Endothelial cell of umbilical vein (primary cell): ENCODE measurements at regions not wholly inside any gene's neighbourhood (a gene's known extent, or its start where the extent isn't known, plus 50 kb on each side); places are given as distances from the start of the nearest gene placed in this dataset.

Experiments used
- BruUV-seq: library from RNA; stranded (reverse); fragments of 400-500 nt; replicated peaks from 2 replicates; lab custom pipeline; 2021; lab: Mats Ljungman, UMichigan
- CTCF ChIA-PET: fragments of 300-600, 350-600 bp; sonication (Branson Sonifier 250); formaldehyde crosslinking; loops from one replicate; lab custom pipeline; 2021; ENCODE audit warnings: antibody characterized with exemption, inconsistent platforms; lab: Charles Lee
- POLR2A ChIA-PET: fragments of 300-600, 350-600 bp; sonication (Branson Sonifier 250); formaldehyde crosslinking; loops from one replicate; lab custom pipeline; 2021; ENCODE audit warnings: antibody characterized with exemption, inconsistent platforms; lab: Charles Lee
- DNase-seq: peaks from one replicate; pipeline ENCODE4 v3.0.0-alpha.2; 2011; ENCODE audit warnings: low read depth, low spot score
- FAIRE-seq: peaks from 2 replicates; lab custom pipeline; 2011; peaks lifted over from hg19 to GRCh38; lab: Jason Lieb, UNC
- H2AFZ ChIP-seq: 2 replicates; pipeline ENCODE4 v1.6.0; 2012; ENCODE audit warnings: low read depth, low read length, control low read depth, inconsistent platforms
- H3K27ac ChIP-seq: 2 replicates; pipeline ENCODE4 v1.5.1; 2011; ENCODE audit warnings: low read depth, mild to moderate bottlenecking, control low read depth, low read length, moderate library complexity; ENCODE audit not compliant: insufficient read depth
- H3K27me3 ChIP-seq, 2 experiments: 2 replicates each; pipeline versions ENCODE4 v1.6.0 to v1.6.1; 2011; ENCODE audit warnings: low read length in 2 of 2, mixed read lengths in 1 of 2; ENCODE audit not compliant: control insufficient read depth in 2 of 2, insufficient read depth in 2 of 2
- H3K36me3 ChIP-seq, 2 experiments: 2 replicates in 1 of 2; 3 replicates in 1 of 2; pipeline ENCODE4 v1.5.1; 2011; ENCODE audit warnings: low read length in 2 of 2, mild to moderate bottlenecking in 1 of 2, moderate library complexity in 1 of 2; ENCODE audit not compliant: control insufficient read depth in 2 of 2, insufficient read depth in 2 of 2; ENCODE audit errors: extremely low read depth in 1 of 2
- H3K4me1 ChIP-seq: 3 replicates; pipeline ENCODE4 v1.5.1; 2011; ENCODE audit warnings: mild to moderate bottlenecking, low read length; ENCODE audit not compliant: control insufficient read depth, insufficient read depth; ENCODE audit errors: extremely low read depth
- H3K4me2 ChIP-seq: 2 replicates; pipeline ENCODE4 v1.6.1; 2011; ENCODE audit warnings: low read length, control low read depth, mixed read lengths; ENCODE audit not compliant: insufficient read depth
- H3K4me3 ChIP-seq, 3 experiments: fragments of 200-600 bp in 1 of 3; sonication (generic), shearing (Covaris generic) in 1 of 3; replicated peaks in 1 of 3; 2 replicates each; pipeline ENCODE4 v1.5.1; 2011 to 2016; ENCODE audit warnings: control low read depth in 3 of 3, low read length in 3 of 3, mild to moderate bottlenecking in 2 of 3, inconsistent platforms in 1 of 3, low read depth in 1 of 3, moderate library complexity in 1 of 3; ENCODE audit not compliant: insufficient read depth in 1 of 3
- H3K79me2 ChIP-seq: 2 replicates; pipeline ENCODE4 v1.6.0; 2012; ENCODE audit warnings: low read length, inconsistent platforms; ENCODE audit not compliant: control insufficient read depth, insufficient read depth
- H3K9ac ChIP-seq: replicated peaks from 2 replicates; pipeline ENCODE3; 2011; ENCODE audit warnings: low read length, control low read depth; ENCODE audit not compliant: insufficient read depth; ENCODE audit errors: extremely low read depth
- H3K9me1 ChIP-seq: replicated peaks from 3 replicates; pipeline ENCODE4 v1.6.0; 2011; ENCODE audit warnings: mild to moderate bottlenecking, low read length; ENCODE audit not compliant: control insufficient read depth, insufficient read depth; ENCODE audit errors: extremely low read depth
- H3K9me3 ChIP-seq: replicated peaks from 2 replicates; pipeline ENCODE4 v1.5.1; 2012; ENCODE audit warnings: low read length, inconsistent platforms; ENCODE audit not compliant: control insufficient read depth, insufficient read depth
- H4K20me1 ChIP-seq: replicated peaks from 2 replicates; pipeline ENCODE3; 2011; ENCODE audit warnings: mild to moderate bottlenecking, low read length; ENCODE audit not compliant: control insufficient read depth, insufficient read depth; ENCODE audit errors: extremely low read depth
- CTCF ChIP-seq, 2 donors: IDR thresholded peaks; 1 replicate in 1 of 2; 2 replicates in 1 of 2; pipeline ENCODE4 v1.5.1; 2011; ENCODE audit warnings: low read length in 2 of 2, mild to moderate bottlenecking in 2 of 2, moderate library complexity in 2 of 2, control low read depth in 1 of 2, inconsistent platforms in 1 of 2, low read depth in 1 of 2; ENCODE audit not compliant: insufficient read depth in 1 of 2; ENCODE audit errors: extremely low read depth in 1 of 2
- EZH2 ChIP-seq: IDR thresholded peaks from 2 replicates; pipeline ENCODE4 v1.6.1; 2012; ENCODE audit warnings: borderline replicate concordance, low read depth, mild to moderate bottlenecking, moderate library complexity, low read length, inconsistent platforms; ENCODE audit not compliant: severe bottlenecking
- FOS ChIP-seq: IDR thresholded peaks from 2 replicates; pipeline ENCODE4 v1.6.1; 2011; ENCODE audit warnings: mild to moderate bottlenecking, low read length, moderate library complexity, borderline replicate concordance; ENCODE audit not compliant: insufficient read depth
- GATA2 ChIP-seq: IDR thresholded peaks from 2 replicates; pipeline ENCODE4 v1.7.0; 2011; ENCODE audit warnings: low read depth, mild to moderate bottlenecking, moderate library complexity, mixed read lengths, low read length; ENCODE audit not compliant: insufficient read length, insufficient read depth
- JUN ChIP-seq: IDR thresholded peaks from 2 replicates; pipeline ENCODE4 v1.6.1; 2011; ENCODE audit warnings: borderline replicate concordance, low read depth; ENCODE audit not compliant: insufficient read length, insufficient read depth
- MAX ChIP-seq: IDR thresholded peaks from 2 replicates; pipeline ENCODE4 v1.6.1; 2011; ENCODE audit not compliant: insufficient read depth, insufficient read length
- MYC ChIP-seq: IDR thresholded peaks from one replicate; pipeline ENCODE4 v1.6.1; 2011; ENCODE audit warnings: mild to moderate bottlenecking, low read depth, low read length
- POLR2A ChIP-seq: IDR thresholded peaks from 2 replicates; pipeline ENCODE4 v1.6.1; 2012; ENCODE audit warnings: low read depth, mild to moderate bottlenecking, control low read depth, low read length
- POLR2AphosphoS5 ChIP-seq: IDR thresholded peaks from 2 replicates; pipeline ENCODE4 v1.6.1; 2012; ENCODE audit warnings: low read depth, mild to moderate bottlenecking, control low read depth, low read length, moderate library complexity; ENCODE audit not compliant: insufficient read depth
- dilution Hi-C: fragments of 300-500 bp; cut with MboI; formaldehyde crosslinking; loops from one replicate; pipeline ENCODE4 v1.15.0; 2019; ENCODE audit warnings: low sequenced_read_pairs; ENCODE audit not compliant: extremely low pct_ligation_motif_present
- intact Hi-C: fragments of 100-400 bp; cut with micrococcal nuclease; formaldehyde crosslinking; loops from one replicate; pipeline ENCODE4 v1.10.0; 2022

GRCh38 chr14:100004392-100004791 lies 60.8 kb upstream of the EVL start:
- DNase-seq (no peak), FAIRE-seq (no peak)
- dilution Hi-C loops (no loop called here), intact Hi-C loops (no loop called here)
- no TSS peak for BruUV-seq
- Histone ChIP-seq H3K36me3 (no peaks in the 10 kb centered on the region), H3K79me2 (no peaks in the 10 kb centered on the region), H3K4me3 (no peak overlapping the region), H3K9me1 (no peaks in the 10 kb centered on the region), H2AFZ (no peak overlapping the region), H3K27me3 (no peaks in the 10 kb centered on the region), H3K27ac (no peak overlapping the region), H3K9ac (no peak overlapping the region), H3K9me3 (peaks cover 5% of the 10 kb centered on the region), H4K20me1 (no peaks in the 10 kb centered on the region), H3K4me1 (no peaks in the 10 kb centered on the region), H3K4me2 (no peak overlapping the region)
- ChIA-PET CTCF (interaction anchor here (1.4 kb wide), 1 partner anchor 13 kb away, joined by 3 read pairs; no protein-coding TSS in a partner anchor), POLR2A (no interaction called here)
- TF ChIP-seq MYC (no peak), GATA2 (no peak), POLR2A (no peak), POLR2AphosphoS5 (no peak), JUN (no peak), MAX (no peak), CTCF (IDR thresholded peaks at IDR 0.05; ENCODE audit: extremely low read depth in 1 of 2, insufficient read depth in 1 of 2, low read depth in 1 of 2, low read length in 2 of 2) (no peak), FOS (no peak), EZH2 (no peak)
